GM12878 (cell line): ENCODE measurements at regions not wholly inside any gene's neighbourhood (a gene's known extent, or its start where the extent isn't known, plus 50 kb on each side); places are given as distances from the start of the nearest gene placed in this dataset.
"Not testable (repeated sequence)": the region's sequence is repeated elsewhere in the genome, so short reads cannot be mapped to it uniquely, and the experiment has no call there.

Experiments used
- CREB1 ChIP-seq: IDR thresholded peaks from 2 replicates; pipeline ENCODE4 v1.6.1; 2012; ENCODE audit warnings: low read depth, mild to moderate bottlenecking, inconsistent platforms
- CTCF ChIP-seq, 3 experiments: IDR thresholded peaks in 2 of 3; conservative IDR thresholded peaks in 1 of 3; 2 replicates each; pipeline ENCODE4 v1.5.1; 2011; ENCODE audit warnings: low read depth in 3 of 3, low read length in 3 of 3, mild to moderate bottlenecking in 3 of 3, control low read depth in 2 of 3, moderate library complexity in 2 of 3, inconsistent platforms in 1 of 3, mixed read lengths in 1 of 3; ENCODE audit not compliant: control insufficient read depth in 2 of 3, insufficient read depth in 1 of 3; ENCODE audit errors: extremely low read depth in 1 of 3
- EGR1 ChIP-seq, 2 experiments: IDR thresholded peaks; 1 replicate in 1 of 2; 2 replicates in 1 of 2; pipeline ENCODE4 v1.6.1; 2011 to 2012; ENCODE audit warnings: low read depth in 2 of 2, low read length in 2 of 2, borderline replicate concordance in 1 of 2, mild to moderate bottlenecking in 1 of 2, moderate library complexity in 1 of 2
- KAT2A ChIP-seq: conservative IDR thresholded peaks from 2 replicates; pipeline ENCODE4 v1.6.1; 2011; ENCODE audit warnings: low read depth, low read length; ENCODE audit not compliant: control insufficient read depth
- NRF1 ChIP-seq: conservative IDR thresholded peaks from 2 replicates; pipeline ENCODE4 v1.6.1; 2011; ENCODE audit warnings: mild to moderate bottlenecking, low read depth, low read length, improper control_type of control experiment
- POLR2AphosphoS5 ChIP-seq: IDR thresholded peaks from 2 replicates; pipeline ENCODE4 v1.6.1; 2011; ENCODE audit warnings: mild to moderate bottlenecking, low read length, inconsistent platforms
- RAD21 ChIP-seq: IDR thresholded peaks from 2 replicates; pipeline ENCODE4 v1.6.1; 2011; ENCODE audit warnings: mild to moderate bottlenecking, low read depth, low read length, moderate library complexity; ENCODE audit not compliant: insufficient read depth
- RCOR1 ChIP-seq: conservative IDR thresholded peaks from 2 replicates; pipeline ENCODE4 v1.6.1; 2012; ENCODE audit warnings: low read depth, low read length, improper control_type of control experiment
- REST ChIP-seq: IDR thresholded peaks from 2 replicates; pipeline ENCODE4 v1.6.1; 2012; ENCODE audit warnings: mild to moderate bottlenecking, low read depth, low read length
- SRF ChIP-seq, 2 experiments: IDR thresholded peaks; 2 replicates each; pipeline ENCODE4 v1.6.1; 2011; ENCODE audit warnings: low read depth in 2 of 2, low read length in 2 of 2, mild to moderate bottlenecking in 1 of 2, moderate library complexity in 1 of 2
- TARDBP ChIP-seq: IDR thresholded peaks from 2 replicates; pipeline ENCODE4 v1.6.1; 2016; ENCODE audit warnings: borderline replicate concordance

GRCh38 chrX:45503787-45504362, 303.2 kb upstream of the DIPK2B start:
- TF ChIP-seq CTCF (IDR thresholded peaks at IDR 0.05 in 2 of 3, conservative IDR thresholded peaks at IDR 0.05 in 1 of 3; ENCODE audit: control insufficient read depth in 2 of 3, extremely low read depth in 1 of 3, insufficient read depth in 1 of 3, low read depth in 3 of 3, low read length in 3 of 3); EGR1 (IDR thresholded peaks at IDR 0.05; ENCODE audit: borderline replicate concordance in 1 of 2, low read depth in 2 of 2, low read length in 2 of 2); TARDBP; POLR2AphosphoS5; RCOR1; RAD21; KAT2A; SRF (IDR thresholded peaks at IDR 0.05; ENCODE audit: low read depth in 2 of 2, low read length in 2 of 2); NRF1; REST; CREB1: not testable (repeated sequence)
